ENCODE measurements at regions not wholly inside any gene's neighbourhood (a gene's known extent, or its start where the extent isn't known, plus 50 kb on each side); places are given as distances from the start of the nearest gene placed in this dataset.

DNA sequence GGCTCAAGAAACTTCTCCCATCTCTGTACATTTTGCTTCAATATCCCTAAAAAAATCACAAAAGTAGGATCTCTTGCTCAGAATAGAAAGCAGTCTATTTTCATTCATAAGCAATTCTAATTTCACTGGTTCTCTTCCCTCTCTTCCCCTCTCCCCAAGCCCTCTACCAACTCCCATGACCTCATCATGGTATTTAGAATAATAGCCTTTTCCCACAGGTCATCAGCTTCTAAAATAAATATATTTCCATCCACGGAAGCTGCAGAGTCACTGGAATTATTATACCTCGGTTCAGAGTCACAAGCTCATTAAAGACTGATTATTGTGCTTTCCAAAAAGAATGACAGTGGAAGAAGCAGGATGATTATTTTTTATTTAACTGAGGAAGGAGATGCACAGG is 84.2 kb upstream of the ADRA1B start:
- DNase-seq = no peak

DNA sequence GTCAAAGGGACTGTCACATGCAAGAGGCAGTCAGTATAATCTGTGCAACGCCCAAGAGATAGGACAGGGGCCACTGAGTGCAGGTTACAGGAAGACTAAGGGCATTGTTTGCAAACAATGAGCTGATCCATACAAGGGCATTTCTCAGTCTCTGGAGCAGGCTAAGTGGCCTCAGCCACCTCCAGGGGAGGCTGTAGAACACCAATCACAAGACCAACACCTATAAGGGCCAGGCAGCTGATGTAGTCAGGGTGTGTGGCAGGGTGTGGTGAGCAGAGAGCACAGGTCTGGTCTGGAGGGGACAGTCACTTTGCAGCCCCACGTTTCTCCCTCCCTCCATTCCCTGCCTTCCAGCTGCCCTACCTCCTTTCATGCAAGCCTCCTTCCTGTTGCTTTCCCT is 83.2 kb upstream of the ADRA1B start:
- DNase-seq = no peak

DNA sequence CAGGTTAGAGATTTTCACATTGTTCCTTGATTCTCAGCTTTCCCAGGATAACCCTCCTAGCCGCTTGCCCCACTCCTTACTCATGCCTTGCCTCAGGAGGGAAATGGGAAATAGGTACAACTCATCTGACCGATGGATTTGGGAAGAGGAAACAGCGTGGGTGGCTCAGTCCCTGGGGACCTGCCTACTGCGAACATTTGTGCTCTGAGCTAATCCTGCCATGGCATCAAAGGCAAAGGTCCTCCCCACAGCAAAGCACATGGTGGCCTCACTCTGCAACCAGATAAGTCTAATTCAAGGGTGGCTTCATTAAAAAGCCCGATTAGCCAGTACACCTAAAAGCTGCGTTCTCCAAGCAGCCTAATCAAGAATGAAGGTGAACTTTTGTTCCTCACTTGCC is 82.4 kb upstream of the ADRA1B start:
- no peak for DNase-seq

DNA sequence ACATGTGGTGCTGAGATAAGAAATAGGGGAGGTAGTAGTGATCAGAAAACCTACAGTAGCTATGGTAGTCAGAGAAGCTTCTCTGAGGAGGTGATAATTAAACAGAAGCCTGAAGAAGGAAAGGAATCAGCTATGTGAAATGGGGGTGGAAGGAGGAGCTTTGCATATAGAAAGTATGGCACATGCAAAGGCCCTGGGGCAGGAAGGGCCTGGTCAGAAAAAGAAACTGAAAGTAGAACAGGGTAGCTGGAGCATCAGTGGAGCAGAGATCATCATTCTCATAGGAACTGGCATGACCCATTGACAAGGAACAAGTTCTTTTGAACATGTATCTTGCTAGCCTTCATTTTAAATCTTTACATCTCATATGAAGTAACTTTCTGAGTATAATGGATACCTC is 80.7 kb upstream of the ADRA1B start:
- no peak for DNase-seq

DNA sequence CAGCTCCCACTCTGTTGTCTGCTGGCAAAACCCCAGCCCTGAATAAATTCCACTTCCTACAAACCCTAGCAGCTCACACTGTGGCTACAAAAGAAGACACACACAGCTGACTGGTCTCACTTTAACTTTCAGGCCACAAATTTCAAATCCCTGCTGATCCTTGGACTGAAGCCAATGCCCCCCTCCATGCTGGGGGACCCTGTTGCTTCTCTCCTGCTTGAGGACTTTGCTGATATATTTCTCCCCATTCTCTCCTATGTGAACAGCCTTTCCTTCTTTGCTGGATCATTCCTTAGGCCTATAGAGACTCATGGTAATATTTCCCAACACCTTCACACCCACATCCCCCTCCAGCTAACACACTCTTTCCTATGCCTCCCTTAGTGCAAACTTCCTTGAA is 79.6 kb upstream of the ADRA1B start:
- no peak for DNase-seq

DNA sequence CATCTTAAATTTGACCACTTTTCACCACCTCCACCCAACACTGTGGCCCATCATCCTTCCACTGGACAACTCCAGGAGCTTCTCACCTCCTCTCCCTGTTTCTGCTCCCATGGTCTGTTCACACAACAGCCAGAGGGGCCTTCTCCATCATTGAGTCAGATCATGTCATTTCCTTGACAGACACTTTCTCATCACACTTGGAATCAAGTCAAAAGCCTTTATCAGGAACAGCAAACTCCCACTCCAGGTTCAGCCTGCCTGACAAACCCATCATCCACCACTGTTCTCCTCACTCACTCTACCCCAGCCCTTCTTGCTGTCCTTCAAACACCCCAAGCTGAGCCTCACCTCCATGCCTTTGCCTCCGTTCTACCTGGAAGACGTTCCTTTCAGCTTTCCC is 78.4 kb upstream of the ADRA1B start:
- DNase-seq = no peak

DNA sequence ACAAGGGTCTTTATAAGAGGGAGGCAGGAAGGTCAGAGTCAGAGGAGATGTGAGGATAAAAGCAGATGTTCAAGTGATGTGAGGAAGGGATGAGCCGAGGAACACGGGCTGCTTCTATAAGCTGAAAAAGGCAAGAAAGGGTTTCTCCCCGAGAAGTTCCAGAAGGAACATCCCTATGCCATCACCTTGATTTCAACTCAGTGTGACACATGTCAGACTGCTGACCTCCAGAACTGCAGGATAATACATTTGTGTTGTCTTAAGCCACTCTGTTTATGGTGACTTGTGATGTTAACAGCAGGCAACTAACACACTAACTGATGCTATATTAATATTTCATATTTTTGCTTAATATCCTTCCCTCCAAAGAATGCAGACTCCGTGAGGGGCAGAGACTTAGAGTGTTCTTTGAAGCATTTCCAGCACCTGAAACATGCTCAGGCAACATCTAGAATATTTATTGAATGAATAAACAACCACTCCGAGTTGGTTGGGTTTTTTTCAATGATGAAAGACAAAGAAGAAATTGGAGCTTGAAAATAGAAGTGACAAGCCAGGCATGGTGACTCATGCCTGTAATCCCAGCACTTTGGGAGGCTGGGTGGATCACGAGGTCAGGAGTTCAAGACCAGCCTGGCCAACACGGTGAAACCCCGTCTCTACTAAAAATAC is 77.6 kb upstream of the ADRA1B start:
- DNase-seq = no peak

DNA sequence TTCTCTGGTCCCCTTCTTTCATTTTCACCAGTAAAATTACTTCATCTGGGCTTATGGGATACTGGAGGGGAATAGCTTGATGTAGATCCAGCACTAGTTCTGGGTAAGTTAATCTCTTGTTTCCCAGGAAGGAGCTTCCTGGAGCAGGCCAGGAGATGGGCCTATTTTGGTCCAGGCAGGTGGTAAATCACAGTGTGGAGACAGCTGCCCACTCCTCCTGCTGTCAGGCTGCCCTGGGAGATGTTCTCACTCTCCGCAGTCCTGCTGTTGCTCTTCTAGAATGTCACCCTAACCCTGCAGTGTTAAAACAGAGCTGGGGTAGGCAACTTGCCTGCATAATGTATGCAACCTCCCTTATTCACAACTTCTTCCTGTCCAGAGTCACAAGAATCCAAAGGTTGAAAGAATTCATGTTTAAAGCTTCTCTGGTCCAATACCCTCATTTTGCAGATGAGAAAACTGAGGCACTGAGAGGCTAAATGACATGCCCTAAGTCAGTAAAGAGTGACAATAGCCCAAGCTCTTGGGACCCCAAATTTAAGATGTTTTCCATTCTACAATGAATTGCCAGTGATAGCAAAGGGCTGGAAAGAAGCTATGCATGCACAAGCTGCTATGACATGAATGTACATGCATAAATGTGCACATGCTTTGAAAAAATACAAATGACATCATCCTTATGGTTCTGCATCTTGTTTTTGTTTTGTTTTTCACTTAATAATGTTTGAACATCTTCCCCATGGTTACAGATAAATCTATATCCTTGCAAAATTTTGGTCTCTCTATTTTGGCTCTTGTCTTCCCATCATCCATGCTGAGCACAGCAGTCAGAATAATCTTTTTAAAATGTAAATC is 71.8 kb upstream of the ADRA1B start:
- DNase-seq = no peak

DNA sequence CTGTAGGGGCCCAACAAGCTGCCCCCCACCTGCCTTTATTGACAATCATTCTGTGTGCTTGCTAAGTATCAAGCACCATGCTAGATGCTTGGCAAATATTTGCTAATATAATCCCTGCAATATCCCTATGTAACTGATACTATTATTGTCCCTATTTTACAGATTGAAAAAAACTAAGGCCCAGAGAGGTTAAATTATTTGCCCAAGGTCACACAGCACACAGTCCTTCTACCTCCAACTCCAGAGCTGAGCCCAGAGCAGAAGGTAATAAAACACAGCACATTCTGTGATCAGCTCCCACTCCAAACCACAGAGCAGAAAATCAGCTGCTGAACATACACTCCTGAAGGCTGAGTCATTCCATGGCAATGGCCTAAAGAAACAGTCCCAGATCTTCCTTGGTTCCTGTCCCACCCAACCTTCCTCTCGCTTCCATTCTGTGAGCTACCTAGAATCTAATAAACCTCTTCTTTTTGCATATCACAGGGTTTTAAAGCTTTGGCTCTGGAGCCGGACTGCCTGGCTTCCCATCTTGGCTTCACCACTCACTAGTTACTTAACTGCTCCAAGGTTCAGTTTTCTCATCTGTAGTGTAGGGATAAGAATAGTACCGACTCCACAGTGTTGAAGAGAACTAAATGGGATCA is 66.7 kb upstream of the ADRA1B start:
- DNase-seq = no peak

DNA sequence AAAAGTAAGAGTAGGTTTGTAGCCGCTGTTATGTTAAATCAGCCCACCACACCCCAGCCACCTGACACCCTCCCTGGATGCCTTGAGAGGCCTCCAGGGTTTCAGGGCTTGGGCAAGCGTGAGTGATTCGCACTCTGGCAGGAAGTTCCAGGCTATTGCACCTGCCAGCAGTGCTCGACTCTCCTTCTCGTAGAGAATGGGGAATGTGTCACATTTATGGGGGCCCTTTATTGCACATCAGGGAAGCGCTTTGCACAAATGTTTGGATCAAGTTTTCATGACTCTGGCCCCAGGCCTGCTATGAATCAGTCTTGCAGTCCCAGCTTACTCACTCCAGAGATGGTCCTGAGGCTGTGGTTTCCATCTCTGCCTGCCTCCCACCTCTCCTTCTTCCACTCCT is 66.1 kb upstream of the ADRA1B start:
- no peak for DNase-seq

DNA sequence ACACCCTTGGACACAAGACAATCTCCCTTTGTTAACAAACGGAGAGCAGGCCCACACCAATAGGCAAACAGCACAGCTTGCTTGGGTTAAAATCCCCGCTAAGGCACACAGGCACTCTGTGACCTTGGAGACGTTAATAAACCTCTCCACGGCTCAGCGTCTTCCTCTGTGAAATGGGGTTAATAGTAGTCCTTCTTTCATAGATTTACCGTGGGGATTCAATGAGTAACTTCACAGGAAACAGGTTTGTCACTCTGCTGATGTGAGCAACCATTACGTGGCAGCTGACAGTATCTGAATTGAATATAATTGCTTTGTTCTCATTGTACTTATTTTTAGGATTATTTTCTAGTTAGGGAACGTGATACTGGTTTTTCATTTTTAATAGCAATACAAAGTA is 65.2 kb upstream of the ADRA1B start:
- DNase-seq = no peak

DNA sequence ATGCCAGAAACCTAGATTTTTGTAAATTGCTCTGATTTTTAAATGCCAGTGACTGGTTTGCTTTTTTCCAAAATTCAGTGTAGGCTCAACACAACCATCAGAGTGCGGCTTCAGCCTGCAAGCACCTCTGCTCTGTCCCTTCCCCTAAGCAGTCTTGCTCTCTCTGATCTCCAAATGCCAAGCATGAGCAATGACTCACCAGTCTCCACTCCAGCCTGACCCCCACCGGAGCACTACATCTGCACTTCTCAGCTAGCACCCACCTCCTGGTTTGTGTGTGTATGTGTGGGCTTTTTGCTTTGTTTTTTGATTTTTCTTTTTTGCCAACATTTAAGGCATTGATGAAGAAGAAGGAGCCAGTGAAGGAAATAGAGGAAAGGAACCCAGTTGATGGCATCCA is 61.4 kb upstream of the ADRA1B start:
- no peak for DNase-seq

DNA sequence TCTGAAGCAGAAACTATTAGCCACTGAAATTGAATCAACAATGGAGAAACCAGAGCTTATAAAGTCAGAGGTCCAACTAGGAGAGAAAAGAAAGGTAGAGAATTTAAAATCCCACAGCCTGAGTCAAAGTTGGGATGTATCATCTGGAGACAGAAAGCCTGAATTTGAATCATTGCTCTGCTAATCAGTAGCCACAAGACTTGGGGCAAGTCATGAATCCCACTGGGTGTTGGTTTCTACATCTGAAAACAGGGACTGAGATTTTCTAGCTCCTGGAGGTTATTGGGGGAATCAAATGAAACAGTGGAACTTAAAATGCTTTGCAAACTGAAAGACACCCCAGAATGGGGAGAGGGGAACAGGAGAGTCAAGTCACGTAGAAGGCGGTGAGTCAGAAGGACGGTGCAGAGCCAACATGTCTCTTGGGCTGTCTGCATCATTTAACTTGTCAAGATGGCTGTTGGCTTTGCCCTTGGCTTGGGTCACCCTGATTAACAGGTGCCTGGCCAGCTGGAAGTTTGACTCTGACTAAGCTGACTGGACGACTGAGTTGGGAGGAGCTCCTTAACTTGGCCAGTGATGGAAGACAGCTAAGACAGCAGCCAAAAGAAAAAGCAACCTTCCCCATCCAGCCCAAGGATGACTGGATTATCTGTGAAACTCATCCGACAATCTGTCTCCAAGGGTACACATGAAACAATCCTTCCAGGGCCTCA is 60.6 kb upstream of the ADRA1B start:
- no peak for DNase-seq

DNA sequence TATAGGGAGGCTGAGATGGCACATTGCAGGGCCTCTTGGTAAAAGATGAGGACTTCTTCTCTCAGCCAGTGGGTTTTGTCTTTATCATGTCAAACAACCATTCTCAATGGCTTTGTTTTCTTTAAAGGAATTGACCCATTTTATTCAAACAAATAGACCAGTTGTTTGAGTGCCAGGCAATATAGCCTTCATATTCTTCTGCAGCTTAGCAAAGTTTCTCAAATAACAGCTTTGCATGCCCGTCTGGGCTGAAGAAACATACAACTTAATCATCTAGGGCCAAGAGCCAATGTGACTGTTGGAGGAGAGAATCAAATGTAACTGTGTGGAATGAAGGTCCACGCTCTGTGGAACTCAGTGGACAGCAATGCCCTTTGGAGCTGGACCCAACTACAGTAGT is 57.4 kb upstream of the ADRA1B start:
- DNase-seq = no peak

DNA sequence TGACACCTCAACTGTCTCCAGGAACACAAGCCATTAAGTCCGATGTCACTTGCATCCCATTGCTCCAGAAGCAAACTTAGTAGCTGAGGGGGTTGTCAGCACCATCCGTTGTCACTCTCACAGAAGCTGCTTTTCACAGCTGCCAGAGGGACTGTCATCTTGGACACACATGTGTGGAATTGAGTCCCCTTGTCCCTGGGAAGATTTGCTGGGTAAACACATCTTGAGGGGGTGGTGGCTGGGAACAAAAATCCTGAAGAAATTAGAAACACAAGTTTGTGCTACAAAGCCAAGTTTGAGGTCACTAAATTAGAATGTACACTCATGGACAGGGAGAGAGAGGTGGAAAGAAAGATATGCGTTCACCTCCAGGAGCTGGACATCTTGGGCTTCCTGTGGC is 55.2 kb upstream of the ADRA1B start:
- no peak for DNase-seq

DNA sequence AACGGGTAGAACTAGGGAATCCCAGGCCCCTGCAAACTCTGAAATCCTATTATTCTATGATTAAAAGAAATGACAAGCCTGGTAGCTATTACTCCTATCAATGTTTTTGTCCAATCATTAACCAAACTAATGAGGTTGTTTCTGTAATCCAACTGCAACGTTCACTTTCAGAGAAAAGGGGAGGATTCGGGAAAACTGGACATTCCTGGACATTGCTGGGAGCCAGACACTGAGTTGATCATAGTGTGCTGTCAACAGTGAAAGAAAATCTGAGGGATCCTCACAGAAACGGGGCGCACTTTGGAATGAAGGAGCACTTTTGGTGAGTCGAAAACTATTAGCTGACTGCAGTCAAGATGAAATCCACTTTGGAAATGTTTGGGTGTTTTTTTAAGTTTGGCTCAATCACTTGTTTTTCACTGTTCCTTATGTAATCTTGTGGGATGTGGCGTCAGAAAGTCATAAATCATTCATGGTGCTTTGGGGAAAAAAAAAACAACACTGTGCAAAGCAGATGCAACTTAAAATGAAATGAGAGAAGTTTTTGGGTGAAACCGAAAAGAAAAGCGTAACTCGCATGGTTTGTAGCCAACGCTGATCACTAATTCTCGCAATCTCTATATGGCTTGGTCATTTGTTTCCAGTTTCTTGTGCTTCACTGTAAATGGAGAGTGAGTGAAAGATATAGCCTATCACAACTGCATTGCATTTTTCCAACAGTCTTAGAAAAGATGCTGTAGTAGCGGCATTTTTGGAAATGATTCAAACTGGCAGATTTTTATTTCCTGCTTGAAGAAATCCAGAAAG is 51.2 kb upstream of the ADRA1B start:
- no peak for DNase-seq

DNA sequence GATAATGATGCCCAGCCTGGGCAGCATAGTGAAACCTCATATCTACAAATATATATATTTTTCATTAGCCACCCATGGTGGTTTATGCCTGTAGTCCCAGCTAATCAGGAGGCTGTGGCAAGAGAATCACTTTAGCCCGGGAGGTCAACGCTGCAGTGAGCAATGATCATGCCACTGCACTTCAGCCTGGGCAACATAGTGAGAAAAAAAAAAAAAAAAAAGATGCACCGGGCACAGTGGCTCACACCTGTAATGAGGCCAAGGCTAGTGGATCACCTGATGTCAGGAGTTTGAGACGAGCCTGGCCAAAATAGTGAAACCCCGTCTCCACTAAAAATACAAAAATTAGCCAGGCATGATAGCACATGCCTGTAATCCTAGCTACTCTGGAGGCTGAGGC is 50.2 kb upstream of the ADRA1B start:
- DNase-seq = no peak

Measured in NCI-H1694 (cell line).